ENCODE measurements at regions not wholly inside any gene's neighbourhood (a gene's known extent, or its start where the extent isn't known, plus 50 kb on each side); places are given as distances from the start of the nearest gene placed in this dataset.

DNA sequence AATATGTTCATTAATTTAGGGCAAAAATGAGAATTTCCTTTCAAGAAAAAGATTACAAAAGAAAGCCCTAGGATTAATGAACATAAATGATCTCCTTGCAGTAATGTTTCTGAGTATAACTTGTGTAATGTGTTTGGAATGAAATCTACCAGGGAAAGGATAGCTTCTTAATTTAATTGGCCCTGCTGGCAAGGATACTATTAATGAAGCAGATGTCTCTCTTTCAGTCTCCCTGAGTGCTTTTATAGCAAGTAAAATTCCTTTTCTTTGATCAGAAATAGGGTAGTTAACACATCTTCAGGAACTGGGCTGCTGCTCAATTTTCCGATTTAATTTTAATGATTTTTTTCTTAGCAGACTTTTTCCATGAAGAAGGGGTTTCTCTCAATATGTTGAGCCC lies 379.4 kb upstream of the PDE3A start:
- H3K4me1 Mint-ChIP-seq (ENCODE audit: low read depth): peaks cover 37% of the 10 kb centered on the region
- DNase-seq (ENCODE audit: low spot score): no peak
- H3K9me3 Mint-ChIP-seq (ENCODE audit: low read depth): no peaks in the 10 kb centered on the region
- H3K36me3 Mint-ChIP-seq (ENCODE audit: low read depth): no peaks in the 10 kb centered on the region
- H3K27ac Mint-ChIP-seq (ENCODE audit: unreplicated experiment): peak overlapping the region; percentile 8
- TF ChIP-seq, protein P1, sequence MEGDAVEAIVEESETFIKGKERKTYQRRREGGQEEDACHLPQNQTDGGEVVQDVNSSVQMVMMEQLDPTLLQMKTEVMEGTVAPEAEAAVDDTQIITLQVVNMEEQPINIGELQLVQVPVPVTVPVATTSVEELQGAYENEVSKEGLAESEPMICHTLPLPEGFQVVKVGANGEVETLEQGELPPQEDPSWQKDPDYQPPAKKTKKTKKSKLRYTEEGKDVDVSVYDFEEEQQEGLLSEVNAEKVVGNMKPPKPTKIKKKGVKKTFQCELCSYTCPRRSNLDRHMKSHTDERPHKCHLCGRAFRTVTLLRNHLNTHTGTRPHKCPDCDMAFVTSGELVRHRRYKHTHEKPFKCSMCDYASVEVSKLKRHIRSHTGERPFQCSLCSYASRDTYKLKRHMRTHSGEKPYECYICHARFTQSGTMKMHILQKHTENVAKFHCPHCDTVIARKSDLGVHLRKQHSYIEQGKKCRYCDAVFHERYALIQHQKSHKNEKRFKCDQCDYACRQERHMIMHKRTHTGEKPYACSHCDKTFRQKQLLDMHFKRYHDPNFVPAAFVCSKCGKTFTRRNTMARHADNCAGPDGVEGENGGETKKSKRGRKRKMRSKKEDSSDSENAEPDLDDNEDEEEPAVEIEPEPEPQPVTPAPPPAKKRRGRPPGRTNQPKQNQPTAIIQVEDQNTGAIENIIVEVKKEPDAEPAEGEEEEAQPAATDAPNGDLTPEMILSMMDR (IDR thresholded peaks at IDR 0.05): no peak
- no peak overlapping the region for H3K4me3 Mint-ChIP-seq (ENCODE audit: unreplicated experiment)
- no peaks in the 10 kb centered on the region for H3K27me3 Mint-ChIP-seq (ENCODE audit: low read depth)

DNA sequence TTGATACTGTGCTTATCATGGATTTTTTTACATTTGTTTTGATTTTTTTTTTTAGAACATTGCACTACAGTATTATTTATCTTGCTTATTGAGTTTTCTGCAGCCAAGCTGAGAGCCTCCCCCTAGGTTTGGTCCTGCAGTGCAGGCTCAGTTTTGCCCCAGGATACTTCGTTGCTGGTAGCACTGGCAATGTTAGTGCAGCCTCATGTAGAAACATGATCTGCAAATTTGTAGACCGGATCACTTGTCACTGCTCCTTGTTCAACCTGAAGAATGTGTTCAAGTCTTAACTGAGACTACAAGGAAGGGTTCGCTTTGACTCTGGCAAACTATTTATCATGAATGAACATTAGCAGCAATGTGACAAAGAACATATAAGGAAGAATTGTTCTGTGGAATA lies 377.2 kb upstream of the PDE3A start:
- Mint-ChIP-seq H3K27ac (ENCODE audit: unreplicated experiment) (no peak overlapping the region), H3K36me3 (ENCODE audit: low read depth) (no peaks in the 10 kb centered on the region), H3K4me3 (ENCODE audit: unreplicated experiment) (no peak overlapping the region), H3K27me3 (ENCODE audit: low read depth) (no peaks in the 10 kb centered on the region), H3K4me1 (ENCODE audit: low read depth) (peaks cover 44% of the 10 kb centered on the region), H3K9me3 (ENCODE audit: low read depth) (no peaks in the 10 kb centered on the region)
- TF ChIP-seq, protein P1 (IDR thresholded peaks at IDR 0.05): no peak
- no peak for DNase-seq (ENCODE audit: low spot score)

DNA sequence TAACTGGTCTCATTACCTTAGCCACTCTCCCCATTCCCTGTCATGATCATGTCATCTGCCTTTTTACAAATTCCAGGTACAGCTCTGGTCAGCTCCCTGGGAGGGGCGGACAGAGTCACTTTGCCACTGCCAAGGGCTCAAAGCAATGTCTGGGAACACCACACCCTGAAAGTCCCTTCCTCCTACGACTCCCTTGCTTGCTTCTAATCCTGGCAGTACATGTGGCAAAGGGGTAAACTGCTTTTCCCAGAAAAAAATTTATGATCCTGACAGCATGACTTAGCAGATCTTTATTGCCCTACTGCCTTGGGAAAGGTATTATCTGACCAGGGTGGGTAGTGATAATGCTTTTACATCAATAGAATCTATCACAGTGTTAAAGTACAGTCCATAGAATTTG lies 376.0 kb upstream of the PDE3A start:
- H3K27me3 Mint-ChIP-seq (ENCODE audit: low read depth): no peaks in the 10 kb centered on the region
- DNase-seq (ENCODE audit: low spot score): no peak
- H3K36me3 Mint-ChIP-seq (ENCODE audit: low read depth): no peaks in the 10 kb centered on the region
- no peak overlapping the region for H3K4me3 Mint-ChIP-seq (ENCODE audit: unreplicated experiment)
- TF ChIP-seq, protein P1 (IDR thresholded peaks at IDR 0.05): no peak
- H3K27ac Mint-ChIP-seq (ENCODE audit: unreplicated experiment): no peak overlapping the region
- no peaks in the 10 kb centered on the region for H3K9me3 Mint-ChIP-seq (ENCODE audit: low read depth)
- H3K4me1 Mint-ChIP-seq (ENCODE audit: low read depth): peaks cover 47% of the 10 kb centered on the region

DNA sequence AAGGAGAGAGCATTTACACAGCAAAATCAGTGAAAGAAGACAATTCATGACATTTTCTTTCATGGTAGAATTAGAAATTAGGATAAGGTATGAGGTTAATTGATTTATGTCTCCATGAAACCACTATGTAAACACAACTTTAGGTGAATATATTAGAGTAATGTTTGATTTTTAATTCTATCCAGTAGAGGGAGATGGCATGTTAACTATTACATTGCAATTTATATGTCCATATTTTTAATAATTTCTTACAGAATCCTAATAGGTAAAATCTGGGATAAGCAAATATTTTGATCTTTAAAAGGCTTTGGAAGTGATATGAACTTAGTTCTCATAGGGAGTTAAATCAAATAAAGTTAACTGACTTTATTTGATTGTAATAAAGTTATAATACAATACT lies 373.4 kb upstream of the PDE3A start:
- no peak overlapping the region for H3K27ac Mint-ChIP-seq (ENCODE audit: unreplicated experiment)
- no peak overlapping the region for H3K4me3 Mint-ChIP-seq (ENCODE audit: unreplicated experiment)
- TF ChIP-seq, protein P1 (IDR thresholded peaks at IDR 0.05): peak; percentile 83
- H3K4me1 Mint-ChIP-seq (ENCODE audit: low read depth): peaks cover 44% of the 10 kb centered on the region
- no peak for DNase-seq (ENCODE audit: low spot score)
- no peaks in the 10 kb centered on the region for H3K9me3 Mint-ChIP-seq (ENCODE audit: low read depth)
- no peaks in the 10 kb centered on the region for H3K27me3 Mint-ChIP-seq (ENCODE audit: low read depth)
- no peaks in the 10 kb centered on the region for H3K36me3 Mint-ChIP-seq (ENCODE audit: low read depth)

DNA sequence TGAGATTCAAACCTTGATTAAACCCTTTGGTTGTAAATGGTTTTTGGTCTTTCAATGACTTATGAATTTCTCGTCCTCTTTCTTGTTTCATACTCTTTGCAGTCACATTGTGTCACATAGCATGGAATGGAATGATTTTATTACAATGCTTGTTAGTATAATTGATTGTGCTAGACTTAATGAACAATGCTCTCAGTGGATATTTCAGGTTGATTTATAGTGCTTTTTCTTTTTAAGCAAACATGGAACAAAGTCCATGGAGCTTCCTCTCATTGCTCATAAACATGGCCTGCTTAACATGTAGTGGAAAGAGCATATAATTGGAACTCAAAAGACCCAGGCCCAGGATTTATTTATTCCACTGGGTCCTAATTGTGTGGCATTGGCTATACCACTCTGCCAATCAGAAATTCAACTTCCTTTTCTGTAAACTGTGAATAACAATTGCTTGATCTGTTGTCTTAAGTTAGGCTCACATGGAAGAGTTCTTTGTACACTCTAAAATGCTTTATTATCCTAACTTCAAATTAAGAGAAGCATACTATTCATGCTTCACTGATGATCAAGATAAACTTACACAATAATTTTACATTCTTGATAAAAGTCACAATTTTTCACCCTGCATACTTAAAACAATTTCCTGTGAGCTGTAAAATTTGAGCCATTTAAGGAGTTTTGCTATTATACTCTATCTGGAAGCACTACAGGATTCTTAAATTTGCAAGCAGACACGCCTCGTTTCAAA lies 370.5 kb upstream of the PDE3A start:
- no peak overlapping the region for H3K27ac Mint-ChIP-seq (ENCODE audit: unreplicated experiment)
- H3K36me3 Mint-ChIP-seq (ENCODE audit: low read depth): no peaks in the 10 kb centered on the region
- H3K9me3 Mint-ChIP-seq (ENCODE audit: low read depth): no peaks in the 10 kb centered on the region
- H3K4me3 Mint-ChIP-seq (ENCODE audit: unreplicated experiment): no peak overlapping the region
- H3K27me3 Mint-ChIP-seq (ENCODE audit: low read depth): no peaks in the 10 kb centered on the region
- TF ChIP-seq, protein P1 (IDR thresholded peaks at IDR 0.05): no peak
- no peak for DNase-seq (ENCODE audit: low spot score)
- peaks cover 34% of the 10 kb centered on the region for H3K4me1 Mint-ChIP-seq (ENCODE audit: low read depth)

Data from chondrocyte (in vitro differentiated cells).